Endothelial cell of hepatic sinusoid (primary cell): ENCODE measurements at regions not wholly inside any gene's neighbourhood (a gene's known extent, or its start where the extent isn't known, plus 50 kb on each side); places are given as distances from the start of the nearest gene placed in this dataset.
"Not testable (repeated sequence)": the region's sequence is repeated elsewhere in the genome, so short reads cannot be mapped to it uniquely, and the experiment has no call there.

ENCODE experiments used
- in situ Hi-C: cut with HindIII; loops from 2 replicates; pipeline ENCODE4 v1.10.0; 2017; ENCODE audit warnings: low sequenced_read_pairs

GRCh38 chr2:12617366-12617765 lies 99.4 kb upstream of the TRIB2 start:
- in situ Hi-C loops, result no loop called here

GRCh38 chr2:12617853-12618252 lies 98.9 kb upstream of the TRIB2 start:
- in situ Hi-C loops, result no loop called here

- in situ Hi-C loops, result no loop called here
Observed at GRCh38 chr2:12618576-12618975, 98.2 kb upstream of the TRIB2 start.

- in situ Hi-C loops, result no loop called here
Observed at GRCh38 chr2:12619975-12620374, 96.8 kb upstream of the TRIB2 start.

GRCh38 chr2:12620759-12621158 lies 96.0 kb upstream of the TRIB2 start:
- in situ Hi-C loops, result no loop called here

GRCh38 chr2:12623051-12623450 lies 93.7 kb upstream of the TRIB2 start:
- in situ Hi-C loops, result no loop called here

GRCh38 chr2:12624384-12624783 lies 92.4 kb upstream of the TRIB2 start:
- in situ Hi-C loops, result no loop called here

- in situ Hi-C loops, result no loop called here
Observed at GRCh38 chr2:12624905-12625598, 91.7 kb upstream of the TRIB2 start.

- in situ Hi-C loops, result not testable (repeated sequence)
Observed at GRCh38 chr2:12628541-12628940, 88.2 kb upstream of the TRIB2 start.

GRCh38 chr2:12636837-12637581 lies 79.7 kb upstream of the TRIB2 start:
- in situ Hi-C loops, result no loop called here

GRCh38 chr2:12637754-12638153 lies 79.0 kb upstream of the TRIB2 start:
- in situ Hi-C loops, result no loop called here

GRCh38 chr2:12641441-12641840 lies 75.3 kb upstream of the TRIB2 start:
- in situ Hi-C loops, result no loop called here

- in situ Hi-C loops, result no loop called here
Observed at GRCh38 chr2:12642332-12642731, 74.4 kb upstream of the TRIB2 start.

- in situ Hi-C loops, result no loop called here
Observed at GRCh38 chr2:12642859-12643258, 73.9 kb upstream of the TRIB2 start.

GRCh38 chr2:12649602-12650400 lies 66.9 kb upstream of the TRIB2 start:
- in situ Hi-C loops, result no loop called here

- in situ Hi-C loops, result no loop called here
Observed at GRCh38 chr2:12651641-12652040, 65.1 kb upstream of the TRIB2 start.

- in situ Hi-C loops, result no loop called here
Observed at GRCh38 chr2:12652723-12653122, 64.0 kb upstream of the TRIB2 start.

- in situ Hi-C loops, result no loop called here
Observed at GRCh38 chr2:12657560-12657959, 59.2 kb upstream of the TRIB2 start.

- in situ Hi-C loops, result no loop called here
Observed at GRCh38 chr2:12658310-12658945, 58.3 kb upstream of the TRIB2 start.

- in situ Hi-C loops, result no loop called here
Observed at GRCh38 chr2:12661489-12661888, 55.2 kb upstream of the TRIB2 start.

- in situ Hi-C loops, result no loop called here
Observed at GRCh38 chr2:12663306-12664037, 53.3 kb upstream of the TRIB2 start.
